SK-N-SH treated with all-trans-retinoic acid at 6 μM for 48 hours (cell line): ENCODE measurements at regions not wholly inside any gene's neighbourhood (a gene's known extent, or its start where the extent isn't known, plus 50 kb on each side); places are given as distances from the start of the nearest gene placed in this dataset.

Experiments
- ARNTL ChIP-seq: fragments of 450-650 bp; formaldehyde crosslinking; IDR thresholded peaks from 2 replicates; pipeline ENCODE4 v1.5.0; 2020; ENCODE audit warnings: low read depth, mild to moderate bottlenecking, moderate library complexity, borderline replicate concordance
- CSDC2 ChIP-seq: fragments of 250-450 bp; sonication (Bioruptor Pico); IDR thresholded peaks from 2 replicates; pipeline ENCODE4 v1.5.0; 2020; ENCODE audit warnings: mild to moderate bottlenecking, moderate library complexity
- GLIS3 ChIP-seq: fragments of 250-450 bp; sonication (Bioruptor Pico); IDR thresholded peaks from 2 replicates; pipeline ENCODE4 v1.5.0; 2020; ENCODE audit warnings: mild to moderate bottlenecking, moderate library complexity
- OSR1 ChIP-seq: fragments of 250-450 bp; sonication (Bioruptor Pico); IDR thresholded peaks from 2 replicates; pipeline ENCODE4 v1.8.0; 2022; ENCODE audit warnings: moderate library complexity, mild to moderate bottlenecking, inconsistent platforms
- PATZ1 ChIP-seq: fragments of 250-450 bp; sonication (Bioruptor Pico); IDR thresholded peaks from 2 replicates; pipeline ENCODE4 v1.8.0; 2020; ENCODE audit warnings: mild to moderate bottlenecking, moderate library complexity, borderline replicate concordance
- PPARA ChIP-seq: fragments of 250-450 bp; sonication (Bioruptor Pico); IDR thresholded peaks from 2 replicates; pipeline ENCODE4 v1.5.0; 2020; ENCODE audit warnings: mild to moderate bottlenecking, borderline replicate concordance
- RARB ChIP-seq: fragments of 250-450 bp; sonication (Bioruptor Pico); IDR thresholded peaks from 2 replicates; pipeline ENCODE4 v1.8.0; 2021; ENCODE audit warnings: mild to moderate bottlenecking, moderate library complexity
- SNAI2 ChIP-seq: fragments of 250-450 bp; sonication (Bioruptor Pico); IDR thresholded peaks from 2 replicates; pipeline ENCODE4 v1.5.0; 2020; ENCODE audit warnings: mild to moderate bottlenecking, moderate library complexity
- TCF4 ChIP-seq: fragments of 250-450 bp; sonication (Bioruptor Pico); IDR thresholded peaks from 2 replicates; pipeline ENCODE4 v1.8.0; 2021; ENCODE audit warnings: mild to moderate bottlenecking, moderate library complexity, borderline replicate concordance
- TOX ChIP-seq: fragments of 250-450 bp; sonication (Bioruptor Pico); IDR thresholded peaks from 2 replicates; pipeline ENCODE4 v1.8.0; 2021; ENCODE audit warnings: mild to moderate bottlenecking, moderate library complexity, borderline replicate concordance
- ZFP30 ChIP-seq: fragments of 450-650 bp; formaldehyde crosslinking; IDR thresholded peaks from 2 replicates; pipeline ENCODE4 v1.5.0; 2022; ENCODE audit warnings: mild to moderate bottlenecking, moderate library complexity
- ZNF70 ChIP-seq: fragments of 450-650 bp; formaldehyde crosslinking; IDR thresholded peaks from 2 replicates; pipeline ENCODE4 v1.5.0; 2020; ENCODE audit warnings: mild to moderate bottlenecking, moderate library complexity
- TF ChIP-seq, protein P1 (sequence below): fragments of 250-450 bp; sonication (Bioruptor Pico); IDR thresholded peaks from 2 replicates; pipeline ENCODE4 v1.5.0; 2020; ENCODE audit warnings: mild to moderate bottlenecking, moderate library complexity

DNA sequence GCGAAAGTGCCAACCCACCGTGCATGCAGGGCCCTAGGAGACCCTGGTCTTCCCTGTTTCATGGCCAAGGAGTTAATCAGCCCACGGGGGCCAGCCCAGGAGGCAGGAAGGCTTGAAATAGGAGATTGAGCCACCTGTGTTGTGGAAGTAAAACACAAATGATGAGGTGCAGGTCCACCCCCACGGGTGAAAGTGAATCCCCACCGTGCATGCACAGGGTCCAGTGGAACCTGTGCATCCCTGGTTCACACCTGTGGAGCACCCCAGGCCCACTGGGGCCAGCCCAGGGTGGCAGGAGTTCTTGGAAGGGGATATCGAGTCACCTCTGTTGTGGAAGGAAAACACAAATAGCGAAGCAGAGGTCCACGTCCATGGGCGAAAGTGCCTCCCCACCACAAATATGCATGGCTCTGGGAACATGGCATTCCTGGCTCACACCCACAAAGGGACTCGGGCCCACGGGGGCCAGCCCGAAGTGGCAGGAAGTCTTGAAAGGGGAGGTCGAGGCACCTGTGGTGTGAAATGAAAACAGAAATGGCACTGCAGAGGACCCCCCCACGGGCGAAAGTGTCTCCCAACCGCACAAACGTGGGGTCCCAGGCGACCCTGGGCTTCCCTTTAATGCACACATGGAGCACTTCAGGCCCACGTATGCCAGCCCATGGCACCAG, 381.5 kb downstream of the ALG10 start:
- TF ChIP-seq PATZ1 (no peak), PPARA (CRISPR knock-in tag) (no peak), OSR1 (CRISPR knock-in tag) (no peak), TOX (CRISPR knock-in tag) (no peak), ARNTL (CRISPR knock-in tag) (no peak), ZFP30 (CRISPR knock-in tag) (no peak), ZNF70 (CRISPR knock-in tag) (no peak), SNAI2 (no peak), GLIS3 (CRISPR knock-in tag) (no peak), CSDC2 (CRISPR knock-in tag) (no peak), RARB (no peak), TCF4 (CRISPR knock-in tag) (no peak)
- TF ChIP-seq, protein P1, sequence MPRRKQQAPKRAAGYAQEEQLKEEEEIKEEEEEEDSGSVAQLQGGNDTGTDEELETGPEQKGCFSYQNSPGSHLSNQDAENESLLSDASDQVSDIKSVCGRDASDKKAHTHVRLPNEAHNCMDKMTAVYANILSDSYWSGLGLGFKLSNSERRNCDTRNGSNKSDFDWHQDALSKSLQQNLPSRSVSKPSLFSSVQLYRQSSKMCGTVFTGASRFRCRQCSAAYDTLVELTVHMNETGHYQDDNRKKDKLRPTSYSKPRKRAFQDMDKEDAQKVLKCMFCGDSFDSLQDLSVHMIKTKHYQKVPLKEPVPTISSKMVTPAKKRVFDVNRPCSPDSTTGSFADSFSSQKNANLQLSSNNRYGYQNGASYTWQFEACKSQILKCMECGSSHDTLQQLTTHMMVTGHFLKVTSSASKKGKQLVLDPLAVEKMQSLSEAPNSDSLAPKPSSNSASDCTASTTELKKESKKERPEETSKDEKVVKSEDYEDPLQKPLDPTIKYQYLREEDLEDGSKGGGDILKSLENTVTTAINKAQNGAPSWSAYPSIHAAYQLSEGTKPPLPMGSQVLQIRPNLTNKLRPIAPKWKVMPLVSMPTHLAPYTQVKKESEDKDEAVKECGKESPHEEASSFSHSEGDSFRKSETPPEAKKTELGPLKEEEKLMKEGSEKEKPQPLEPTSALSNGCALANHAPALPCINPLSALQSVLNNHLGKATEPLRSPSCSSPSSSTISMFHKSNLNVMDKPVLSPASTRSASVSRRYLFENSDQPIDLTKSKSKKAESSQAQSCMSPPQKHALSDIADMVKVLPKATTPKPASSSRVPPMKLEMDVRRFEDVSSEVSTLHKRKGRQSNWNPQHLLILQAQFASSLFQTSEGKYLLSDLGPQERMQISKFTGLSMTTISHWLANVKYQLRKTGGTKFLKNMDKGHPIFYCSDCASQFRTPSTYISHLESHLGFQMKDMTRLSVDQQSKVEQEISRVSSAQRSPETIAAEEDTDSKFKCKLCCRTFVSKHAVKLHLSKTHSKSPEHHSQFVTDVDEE (CRISPR knock-in tag): no peak
